ENCODE measurements at regions not wholly inside any gene's neighbourhood (a gene's known extent, or its start where the extent isn't known, plus 50 kb on each side); places are given as distances from the start of the nearest gene placed in this dataset.

DNA sequence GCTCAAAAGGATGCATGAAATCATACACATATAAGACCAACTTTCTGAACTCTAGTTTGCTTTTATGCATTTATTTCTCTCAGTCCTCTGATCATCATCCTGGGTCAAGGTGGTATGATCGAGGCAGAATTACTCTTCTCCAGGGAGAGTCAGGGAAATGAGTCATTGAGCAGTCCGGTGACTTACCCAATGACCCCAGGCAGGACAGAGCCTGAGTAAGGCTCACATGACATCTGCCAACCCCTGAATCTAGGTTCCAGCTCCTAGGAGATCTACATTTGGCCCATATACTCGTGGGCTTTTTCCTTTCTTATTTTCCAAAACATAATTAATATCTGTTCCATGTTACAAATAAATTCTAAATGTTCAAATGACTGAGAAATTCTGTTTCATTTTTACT, 502.3 kb downstream of the FOXO1 start:
- TF ChIP-seq, protein P1, sequence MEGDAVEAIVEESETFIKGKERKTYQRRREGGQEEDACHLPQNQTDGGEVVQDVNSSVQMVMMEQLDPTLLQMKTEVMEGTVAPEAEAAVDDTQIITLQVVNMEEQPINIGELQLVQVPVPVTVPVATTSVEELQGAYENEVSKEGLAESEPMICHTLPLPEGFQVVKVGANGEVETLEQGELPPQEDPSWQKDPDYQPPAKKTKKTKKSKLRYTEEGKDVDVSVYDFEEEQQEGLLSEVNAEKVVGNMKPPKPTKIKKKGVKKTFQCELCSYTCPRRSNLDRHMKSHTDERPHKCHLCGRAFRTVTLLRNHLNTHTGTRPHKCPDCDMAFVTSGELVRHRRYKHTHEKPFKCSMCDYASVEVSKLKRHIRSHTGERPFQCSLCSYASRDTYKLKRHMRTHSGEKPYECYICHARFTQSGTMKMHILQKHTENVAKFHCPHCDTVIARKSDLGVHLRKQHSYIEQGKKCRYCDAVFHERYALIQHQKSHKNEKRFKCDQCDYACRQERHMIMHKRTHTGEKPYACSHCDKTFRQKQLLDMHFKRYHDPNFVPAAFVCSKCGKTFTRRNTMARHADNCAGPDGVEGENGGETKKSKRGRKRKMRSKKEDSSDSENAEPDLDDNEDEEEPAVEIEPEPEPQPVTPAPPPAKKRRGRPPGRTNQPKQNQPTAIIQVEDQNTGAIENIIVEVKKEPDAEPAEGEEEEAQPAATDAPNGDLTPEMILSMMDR (conservative IDR thresholded peaks at IDR 0.05; ENCODE audit: low read depth in 2 of 2): no peak
- no peak for TF ChIP-seq EZH2 (IDR thresholded peaks at IDR 0.05; ENCODE audit: low read depth, unreplicated experiment)
- no peak for TF ChIP-seq POLR2AphosphoS5 (IDR thresholded peaks at IDR 0.05; ENCODE audit: low read depth)
- no peak for TF ChIP-seq CREB1 (CRISPR knock-in tag; IDR thresholded peaks at IDR 0.05; ENCODE audit: low read depth)
- no peak for TF ChIP-seq EZH2phosphoT487 (IDR thresholded peaks at IDR 0.05; ENCODE audit: unreplicated experiment)
- TF ChIP-seq, protein P2, sequence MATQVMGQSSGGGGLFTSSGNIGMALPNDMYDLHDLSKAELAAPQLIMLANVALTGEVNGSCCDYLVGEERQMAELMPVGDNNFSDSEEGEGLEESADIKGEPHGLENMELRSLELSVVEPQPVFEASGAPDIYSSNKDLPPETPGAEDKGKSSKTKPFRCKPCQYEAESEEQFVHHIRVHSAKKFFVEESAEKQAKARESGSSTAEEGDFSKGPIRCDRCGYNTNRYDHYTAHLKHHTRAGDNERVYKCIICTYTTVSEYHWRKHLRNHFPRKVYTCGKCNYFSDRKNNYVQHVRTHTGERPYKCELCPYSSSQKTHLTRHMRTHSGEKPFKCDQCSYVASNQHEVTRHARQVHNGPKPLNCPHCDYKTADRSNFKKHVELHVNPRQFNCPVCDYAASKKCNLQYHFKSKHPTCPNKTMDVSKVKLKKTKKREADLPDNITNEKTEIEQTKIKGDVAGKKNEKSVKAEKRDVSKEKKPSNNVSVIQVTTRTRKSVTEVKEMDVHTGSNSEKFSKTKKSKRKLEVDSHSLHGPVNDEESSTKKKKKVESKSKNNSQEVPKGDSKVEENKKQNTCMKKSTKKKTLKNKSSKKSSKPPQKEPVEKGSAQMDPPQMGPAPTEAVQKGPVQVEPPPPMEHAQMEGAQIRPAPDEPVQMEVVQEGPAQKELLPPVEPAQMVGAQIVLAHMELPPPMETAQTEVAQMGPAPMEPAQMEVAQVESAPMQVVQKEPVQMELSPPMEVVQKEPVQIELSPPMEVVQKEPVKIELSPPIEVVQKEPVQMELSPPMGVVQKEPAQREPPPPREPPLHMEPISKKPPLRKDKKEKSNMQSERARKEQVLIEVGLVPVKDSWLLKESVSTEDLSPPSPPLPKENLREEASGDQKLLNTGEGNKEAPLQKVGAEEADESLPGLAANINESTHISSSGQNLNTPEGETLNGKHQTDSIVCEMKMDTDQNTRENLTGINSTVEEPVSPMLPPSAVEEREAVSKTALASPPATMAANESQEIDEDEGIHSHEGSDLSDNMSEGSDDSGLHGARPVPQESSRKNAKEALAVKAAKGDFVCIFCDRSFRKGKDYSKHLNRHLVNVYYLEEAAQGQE (IDR thresholded peaks at IDR 0.05; ENCODE audit: unreplicated experiment): no peak
- TF ChIP-seq, protein P3, sequence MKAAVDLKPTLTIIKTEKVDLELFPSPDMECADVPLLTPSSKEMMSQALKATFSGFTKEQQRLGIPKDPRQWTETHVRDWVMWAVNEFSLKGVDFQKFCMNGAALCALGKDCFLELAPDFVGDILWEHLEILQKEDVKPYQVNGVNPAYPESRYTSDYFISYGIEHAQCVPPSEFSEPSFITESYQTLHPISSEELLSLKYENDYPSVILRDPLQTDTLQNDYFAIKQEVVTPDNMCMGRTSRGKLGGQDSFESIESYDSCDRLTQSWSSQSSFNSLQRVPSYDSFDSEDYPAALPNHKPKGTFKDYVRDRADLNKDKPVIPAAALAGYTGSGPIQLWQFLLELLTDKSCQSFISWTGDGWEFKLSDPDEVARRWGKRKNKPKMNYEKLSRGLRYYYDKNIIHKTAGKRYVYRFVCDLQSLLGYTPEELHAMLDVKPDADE (IDR thresholded peaks at IDR 0.05): no peak
- no peak for TF ChIP-seq STAT1 (IDR thresholded peaks at IDR 0.05; ENCODE audit: unreplicated experiment)

Measured in GM23338 (cell line).